UCSD-AML1 (cell line): ENCODE measurements at regions not wholly inside any gene's neighbourhood (a gene's known extent, or its start where the extent isn't known, plus 50 kb on each side); places are given as distances from the start of the nearest gene placed in this dataset.
"Not testable (repeated sequence)": the region's sequence is repeated elsewhere in the genome, so short reads cannot be mapped to it uniquely, and the experiment has no call there.

Experiments used
- DNase-seq: peaks from one replicate; lab custom pipeline; 2025; ENCODE audit not compliant: unreplicated experiment; lab: John Stamatoyannopoulos, UW

DNA sequence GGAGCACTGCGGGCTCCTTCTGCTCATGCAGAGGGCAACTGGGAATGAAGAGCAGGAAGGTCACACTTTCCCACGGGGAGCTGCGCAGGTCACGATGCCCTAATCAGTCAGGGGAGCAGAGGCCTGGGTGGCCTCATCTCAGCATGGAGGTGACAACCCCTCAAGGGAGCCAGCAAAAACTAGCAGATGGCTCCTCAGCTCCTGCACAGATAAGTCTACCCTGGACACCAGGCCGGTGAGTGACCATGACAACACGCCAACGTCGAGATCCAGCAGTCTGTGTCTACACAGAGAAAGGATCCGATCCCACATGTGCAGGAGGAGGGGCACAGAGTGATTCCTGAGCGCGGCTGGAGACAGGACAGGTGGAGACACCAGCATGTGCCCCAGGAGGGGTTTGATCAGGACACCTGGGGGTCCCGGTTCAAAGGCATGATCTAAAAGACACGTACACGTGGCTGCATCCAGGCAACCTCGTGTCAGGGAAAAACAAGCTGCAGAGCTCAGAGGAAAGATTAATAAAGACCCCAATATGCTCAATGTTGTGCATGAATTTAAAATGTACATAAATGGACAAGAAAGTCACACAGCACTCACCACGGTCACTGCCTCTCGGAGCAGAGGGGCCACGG is 153.7 kb upstream of the SFSWAP start:
- no peak for DNase-seq

- no peak for DNase-seq
Observed at GRCh38 chr12:131559517-131560516, 151.1 kb upstream of the SFSWAP start.

- no peak for DNase-seq
Observed at GRCh38 chr12:131561051-131561450, 149.8 kb upstream of the SFSWAP start.

DNA sequence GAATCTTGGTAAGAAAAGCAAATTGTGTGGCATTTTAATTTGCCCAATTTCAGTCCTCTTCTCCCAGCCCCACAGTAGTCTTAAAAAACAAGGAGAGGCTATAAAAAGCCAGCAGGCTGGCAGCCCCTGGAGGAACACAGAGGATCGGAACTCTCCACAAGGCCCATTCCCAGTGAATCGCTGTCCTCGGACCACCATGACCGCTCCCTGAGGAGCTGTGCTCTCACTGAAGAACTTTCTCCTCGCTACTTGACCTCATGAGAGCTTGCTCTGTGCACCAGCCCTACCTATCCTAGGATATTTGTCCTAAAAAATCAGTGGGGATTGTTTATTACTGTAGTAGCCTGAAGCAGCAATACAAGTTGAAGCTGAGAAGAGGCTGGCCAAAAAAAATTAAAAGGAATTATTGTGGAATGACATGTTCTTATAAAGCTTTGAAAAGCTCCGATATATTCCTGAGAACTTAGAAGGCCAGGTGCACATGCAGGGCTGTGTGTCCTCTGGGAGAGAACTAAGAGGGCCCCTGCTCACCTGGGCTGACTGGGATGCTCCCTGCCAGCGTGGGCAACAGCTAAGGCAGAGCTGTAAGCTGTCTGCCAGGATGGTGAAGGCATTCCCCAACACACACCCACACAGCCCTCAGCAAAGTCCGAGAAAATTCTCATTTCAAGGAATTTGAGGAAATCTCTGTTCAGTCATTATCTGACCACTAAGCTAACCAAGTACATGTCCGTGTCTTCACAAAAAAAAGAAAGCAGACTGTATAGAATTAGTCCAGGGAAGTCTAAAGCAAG is 148.8 kb upstream of the SFSWAP start:
- DNase-seq = no peak

DNA sequence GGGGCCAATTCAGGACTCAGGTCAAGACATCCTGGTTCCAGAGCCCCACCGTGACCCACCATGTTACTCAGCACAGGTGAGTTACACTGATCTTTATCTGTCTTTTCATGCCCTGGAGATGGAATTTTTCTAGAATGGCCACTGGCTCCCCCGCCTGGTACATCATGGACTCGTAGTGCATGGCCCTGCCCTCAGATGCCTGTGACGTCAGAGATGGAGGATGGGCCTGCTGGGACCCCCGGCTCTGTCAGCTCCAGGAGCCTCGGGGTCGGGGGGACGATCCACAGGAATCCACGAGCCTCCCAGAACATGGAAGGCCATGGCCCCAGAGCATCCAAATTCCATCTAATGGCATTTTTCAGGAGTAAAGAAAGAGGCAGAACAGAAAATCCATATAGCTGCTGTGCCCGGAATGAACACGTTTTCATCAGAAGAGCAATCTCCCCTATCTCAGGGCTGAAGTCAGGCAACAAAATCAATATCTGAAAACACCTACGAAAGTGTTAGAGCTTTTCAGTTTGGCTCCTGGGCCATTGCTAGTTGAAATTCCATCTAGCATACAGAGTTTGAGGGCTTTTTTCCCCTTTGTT is 146.7 kb upstream of the SFSWAP start:
- DNase-seq = peak; percentile 22

- DNase-seq = no peak
Observed at GRCh38 chr12:131564845-131565244, 146.0 kb upstream of the SFSWAP start.

GRCh38 chr12:131565267-131566015 is 145.4 kb upstream of the SFSWAP start:
- DNase-seq = no peak

GRCh38 chr12:131568336-131568735 is 142.6 kb upstream of the SFSWAP start:
- DNase-seq = no peak

- DNase-seq = no peak
Observed at GRCh38 chr12:131570596-131570995, 140.3 kb upstream of the SFSWAP start.

- DNase-seq = no peak
Observed at GRCh38 chr12:131571827-131572226, 139.1 kb upstream of the SFSWAP start.

DNA sequence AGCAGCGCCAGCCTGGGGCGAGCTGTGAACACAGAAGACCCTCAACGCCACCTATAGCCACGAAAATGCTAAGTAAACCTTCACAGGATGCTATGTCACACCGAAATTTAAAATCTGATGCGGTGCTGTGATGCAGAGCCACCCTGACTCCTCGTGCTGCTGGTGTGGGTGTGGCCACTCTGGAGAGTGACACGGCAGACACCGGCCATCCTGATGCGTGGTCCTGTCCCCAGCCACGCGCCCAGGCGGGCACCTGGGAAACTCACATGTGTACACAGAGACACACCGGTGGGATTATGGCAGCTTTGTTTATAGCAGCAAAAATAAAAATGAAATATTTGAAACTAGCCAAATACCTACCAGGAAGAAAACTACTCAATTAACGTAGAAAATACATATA is 138.3 kb upstream of the SFSWAP start:
- DNase-seq = no peak

DNA sequence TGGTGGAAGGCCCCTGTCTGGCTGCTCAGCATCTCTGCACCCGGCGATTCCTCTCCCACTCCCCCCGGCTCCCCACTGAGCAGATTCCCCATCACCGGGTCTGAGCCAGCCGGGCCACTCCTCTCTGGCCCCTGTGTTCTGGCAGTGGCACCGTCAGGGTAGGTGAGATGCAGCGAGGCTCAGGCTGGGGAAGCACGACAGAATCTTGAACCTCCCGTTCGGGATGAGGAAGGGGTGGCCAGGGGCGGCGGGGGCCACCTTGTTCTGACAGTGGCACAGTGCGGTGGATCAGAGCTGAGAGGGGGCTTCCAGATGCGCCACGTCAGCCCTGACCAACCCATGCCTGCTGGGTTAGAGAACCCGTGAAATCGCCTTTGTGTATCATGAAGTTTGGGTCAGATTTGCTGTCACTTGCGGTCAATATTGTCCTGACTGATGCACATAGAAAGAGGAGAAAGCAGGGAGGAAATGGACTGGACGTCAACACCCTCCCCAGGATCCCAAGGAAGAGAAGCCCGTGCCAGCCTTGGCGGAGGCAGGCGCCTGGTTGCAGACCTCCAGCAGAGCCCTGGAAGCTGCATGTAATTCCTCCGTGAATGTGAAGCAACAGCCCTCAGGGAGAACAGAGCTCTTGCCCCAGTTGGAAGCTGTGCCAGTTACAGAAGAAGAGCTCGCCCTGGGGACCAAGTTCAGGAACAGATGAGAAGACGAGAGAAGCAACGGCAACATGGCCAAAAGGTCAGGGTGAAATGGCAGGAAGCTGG is 137.1 kb upstream of the SFSWAP start:
- DNase-seq = no peak

- no peak for DNase-seq
Observed at GRCh38 chr12:131574395-131574771, 136.5 kb upstream of the SFSWAP start.

DNA sequence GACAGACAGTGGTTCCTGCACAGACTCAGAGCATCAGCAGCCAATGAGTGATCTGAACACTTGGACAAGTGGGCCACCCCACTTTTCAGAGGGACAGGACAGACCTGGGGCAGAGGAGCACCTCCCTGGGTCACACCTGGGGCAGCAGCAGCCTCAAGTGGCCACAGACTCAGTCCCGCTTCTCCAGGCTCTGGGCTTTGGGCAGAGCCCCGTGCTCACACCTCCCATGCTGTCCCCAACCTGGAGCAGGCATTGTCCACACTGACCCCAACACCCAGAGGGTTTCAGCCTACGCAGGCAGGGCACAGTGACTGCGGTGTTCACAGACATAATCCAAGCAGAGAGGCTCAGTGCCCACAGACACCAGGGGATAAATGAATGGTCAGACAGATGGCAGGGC is 135.5 kb upstream of the SFSWAP start:
- DNase-seq = no peak

GRCh38 chr12:131576734-131577133 is 134.2 kb upstream of the SFSWAP start:
- DNase-seq = not testable (repeated sequence)

DNA sequence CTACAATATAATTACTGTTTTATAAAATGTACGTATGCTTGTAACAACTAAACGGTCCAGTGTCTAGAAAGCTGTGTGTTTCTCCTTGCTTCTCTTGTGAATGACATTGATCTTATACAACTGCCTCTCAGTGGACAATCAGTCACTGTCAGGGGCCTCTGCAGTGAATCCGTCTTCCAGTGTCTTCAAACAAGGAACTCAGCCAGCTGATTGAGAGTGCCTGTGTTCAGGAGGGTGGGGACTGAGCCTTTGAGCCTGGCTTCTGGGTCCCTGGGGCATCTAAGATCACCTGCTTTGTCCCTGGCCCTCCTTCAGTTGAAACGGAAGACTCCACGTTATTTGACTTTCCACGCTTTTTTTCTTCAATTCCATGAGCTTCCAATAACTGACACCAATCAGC is 133.1 kb upstream of the SFSWAP start:
- no peak for DNase-seq

- no peak for DNase-seq
Observed at GRCh38 chr12:131578828-131579470, 131.9 kb upstream of the SFSWAP start.

- no peak for DNase-seq
Observed at GRCh38 chr12:131583090-131583712, 127.7 kb upstream of the SFSWAP start.

DNA sequence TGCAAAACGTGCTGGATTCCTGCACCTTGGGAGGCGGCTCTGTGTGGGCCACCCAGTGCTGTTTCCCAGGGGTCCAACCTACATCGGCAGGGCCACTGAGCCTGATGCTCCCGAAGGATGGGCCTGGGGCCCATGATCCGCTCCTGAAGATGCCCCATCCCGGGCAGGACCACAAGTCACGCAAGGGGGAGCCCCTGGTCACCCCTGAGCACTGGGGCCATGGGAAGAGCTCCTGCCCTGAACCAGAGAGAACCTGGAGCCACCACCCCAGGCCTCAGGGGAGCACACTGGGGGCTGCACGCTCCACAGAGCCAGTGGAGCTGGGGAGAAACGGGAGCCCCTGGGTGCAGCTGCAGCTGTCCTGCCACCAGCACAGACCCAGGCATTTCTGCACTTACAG is 124.6 kb upstream of the SFSWAP start:
- no peak for DNase-seq
